SU-DHL-6 (cell line): ENCODE measurements at regions not wholly inside any gene's neighbourhood (a gene's known extent, or its start where the extent isn't known, plus 50 kb on each side); places are given as distances from the start of the nearest gene placed in this dataset.
A peak's percentile ranks its signal among the peaks of the same experiment; 100 is the strongest.

Experiments
- H2AFZ ChIP-seq: fragments of 200-600 bp; sonication (generic); 2 replicates; pipeline ENCODE4 v1.6.1; 2014; ENCODE audit warnings: low read depth, mild to moderate bottlenecking, moderate library complexity, mixed read lengths, antibody characterized with exemption, low read length; ENCODE audit not compliant: severe bottlenecking
- H3F3A ChIP-seq: fragments of 200-600 bp; shearing (Covaris generic); 2 replicates; pipeline ENCODE4 v1.6.0; 2016; ENCODE audit warnings: antibody characterized with exemption, mild to moderate bottlenecking; ENCODE audit not compliant: insufficient read depth
- H3K27ac ChIP-seq: fragments of 200-600 bp; sonication (generic); 2 replicates; pipeline ENCODE4 v1.5.1; 2016; ENCODE audit warnings: low read depth, mild to moderate bottlenecking, low read length, moderate library complexity, mixed read lengths
- H3K27me3 ChIP-seq: fragments of 200-600 bp; sonication (generic), shearing (Covaris generic); 2 replicates; pipeline ENCODE4 v1.6.0; 2014; ENCODE audit warnings: mild to moderate bottlenecking, low read length
- H3K36me3 ChIP-seq: fragments of 200-600 bp; sonication (generic); 2 replicates; pipeline ENCODE4 v1.6.1; 2014; ENCODE audit warnings: mild to moderate bottlenecking, low read length, mixed read lengths
- H3K4me2 ChIP-seq: fragments of 300-600, 200-600 bp; shearing (Covaris generic), sonication (generic); 2 replicates; pipeline ENCODE4 v1.6.0; 2014; ENCODE audit warnings: low read length, low read depth, mild to moderate bottlenecking; ENCODE audit not compliant: poor library complexity, severe bottlenecking
- H3K4me3 ChIP-seq: fragments of 200-600 bp; sonication (generic); 2 replicates; pipeline ENCODE4 v1.5.1; 2014; ENCODE audit warnings: antibody characterized with exemption, low read length, mild to moderate bottlenecking, mixed read lengths; ENCODE audit not compliant: insufficient read depth, poor library complexity, severe bottlenecking
- H3K79me2 ChIP-seq: fragments of 200-600 bp; sonication (generic); 2 replicates; pipeline ENCODE4 v1.6.1; 2014; ENCODE audit warnings: mild to moderate bottlenecking, low read length, moderate library complexity; ENCODE audit not compliant: insufficient read depth
- H3K9ac ChIP-seq: fragments of 200-600 bp; sonication (generic); 2 replicates; pipeline ENCODE4 v1.7.0; 2014; ENCODE audit warnings: mild to moderate bottlenecking, low read length
- H3K9me2 ChIP-seq: fragments of 200-600 bp; sonication (generic); replicated peaks from 2 replicates; pipeline ENCODE4 v1.6.1; 2014; ENCODE audit warnings: low read length; ENCODE audit not compliant: insufficient read depth
- H3K9me3 ChIP-seq: fragments of 200-600 bp; sonication (generic); 2 replicates; pipeline ENCODE4 v1.6.1; 2014; ENCODE audit warnings: low read length, mixed read lengths; ENCODE audit not compliant: insufficient read depth
- H4K20me1 ChIP-seq: fragments of 200-600 bp; sonication (generic); 2 replicates; pipeline ENCODE4 v1.6.1; 2014; ENCODE audit warnings: low read depth, mild to moderate bottlenecking, antibody characterized with exemption, low read length, moderate library complexity, mixed read lengths
- CTCF ChIP-seq: fragments of 200-600 bp; sonication (generic); IDR thresholded peaks from one replicate; pipeline ENCODE4 v1.5.1; 2017; ENCODE audit warnings: antibody characterized with exemption, mild to moderate bottlenecking, low read length, moderate library complexity; ENCODE audit not compliant: insufficient read depth, poor library complexity, severe bottlenecking
- EZH2phosphoT487 ChIP-seq: fragments of 200-600 bp; sonication (generic), shearing (Covaris generic); conservative IDR thresholded peaks from 2 replicates; pipeline ENCODE4 v1.6.1; 2018; ENCODE audit warnings: mild to moderate bottlenecking, antibody characterized with exemption, low read length, moderate library complexity, mixed read lengths

GRCh38 chr3:164488893-164489292, 589.4 kb downstream of the SI start:
- H3K9me2 ChIP-seq: no peaks in the 10 kb centered on the region
- no peaks in the 10 kb centered on the region for H3K9me3 ChIP-seq
- H3K9ac ChIP-seq: no peak overlapping the region
- TF ChIP-seq CTCF (no peak), EZH2phosphoT487 (no peak)
- no peak overlapping the region for H3K27ac ChIP-seq
- no peaks in the 10 kb centered on the region for H3F3A ChIP-seq
- H3K27me3 ChIP-seq: no peaks in the 10 kb centered on the region
- H4K20me1 ChIP-seq: no peaks in the 10 kb centered on the region
- H3K79me2 ChIP-seq: no peaks in the 10 kb centered on the region
- H2AFZ ChIP-seq: no peak overlapping the region
- no peaks in the 10 kb centered on the region for H3K36me3 ChIP-seq
- H3K4me3 ChIP-seq: no peak overlapping the region
- H3K4me2 ChIP-seq: no peak overlapping the region

- Histone ChIP-seq H3F3A (no peaks in the 10 kb centered on the region), H3K79me2 (no peaks in the 10 kb centered on the region)
- TF ChIP-seq EZH2phosphoT487: no peak
Observed at GRCh38 chr3:164486150-164486549, 592.1 kb downstream of the SI start.

GRCh38 chr3:164479978-164480377, 598.3 kb downstream of the SI start:
- Histone ChIP-seq H3K4me2 (no peak overlapping the region), H3K36me3 (no peaks in the 10 kb centered on the region), H2AFZ (no peak overlapping the region), H4K20me1 (no peaks in the 10 kb centered on the region), H3K9ac (no peak overlapping the region), H3K27ac (no peak overlapping the region), H3K27me3 (no peaks in the 10 kb centered on the region), H3K9me2 (no peaks in the 10 kb centered on the region), H3K79me2 (no peaks in the 10 kb centered on the region), H3F3A (no peaks in the 10 kb centered on the region), H3K4me3 (no peak overlapping the region), H3K9me3 (no peaks in the 10 kb centered on the region)
- TF ChIP-seq EZH2phosphoT487 (no peak), CTCF (no peak)

More at GRCh38 chr3:164486150-164486549, 592.1 kb downstream of the SI start:
- no peak overlapping the region for H3K27ac ChIP-seq
- H2AFZ ChIP-seq: no peak overlapping the region
- no peaks in the 10 kb centered on the region for H4K20me1 ChIP-seq
- H3K4me3 ChIP-seq: no peak overlapping the region
- H3K36me3 ChIP-seq: no peaks in the 10 kb centered on the region
- H3K27me3 ChIP-seq: no peaks in the 10 kb centered on the region
- H3K9me3 ChIP-seq: no peaks in the 10 kb centered on the region
- no peak overlapping the region for H3K9ac ChIP-seq
- no peaks in the 10 kb centered on the region for H3K9me2 ChIP-seq
- H3K4me2 ChIP-seq: no peak overlapping the region

GRCh38 chr3:164479406-164479805, 598.9 kb downstream of the SI start:
- Histone ChIP-seq H3K9me2 (no peaks in the 10 kb centered on the region), H2AFZ (peak overlapping the region; percentile 23), H3K4me2 (no peak overlapping the region), H3K27me3 (no peaks in the 10 kb centered on the region), H3K9me3 (no peaks in the 10 kb centered on the region), H4K20me1 (no peaks in the 10 kb centered on the region), H3F3A (no peaks in the 10 kb centered on the region), H3K79me2 (no peaks in the 10 kb centered on the region), H3K9ac (no peak overlapping the region), H3K27ac (no peak overlapping the region), H3K36me3 (no peaks in the 10 kb centered on the region), H3K4me3 (no peak overlapping the region)
- TF ChIP-seq EZH2phosphoT487 (no peak), CTCF (no peak)
